Small intestine (tissue), 7 donors: ENCODE measurements at regions not wholly inside any gene's neighbourhood (a gene's known extent, or its start where the extent isn't known, plus 50 kb on each side); places are given as distances from the start of the nearest gene placed in this dataset.
"Not testable (repeated sequence)": the region's sequence is repeated elsewhere in the genome, so short reads cannot be mapped to it uniquely, and the experiment has no call there.

Source experiments
- DNase-seq, 2 donors: peaks; one replicate each; pipeline versions ENCODE4 v3.0.0 to v3.0.0-alpha.2; 2013
- FAIRE-seq: peaks from 2 replicates; lab custom pipeline; 2012; peaks lifted over from hg19 to GRCh38; lab: Jason Lieb, UNC
- H3K27ac ChIP-seq, 3 donors: one replicate each; pipeline ENCODE4 v1.5.1; 2013; ENCODE audit warnings: low read length in 2 of 3, mild to moderate bottlenecking in 2 of 3, control low read depth in 1 of 3, inconsistent platforms in 1 of 3, low read depth in 1 of 3, moderate library complexity in 1 of 3
- H3K27me3 ChIP-seq, 3 donors: one replicate each; pipeline ENCODE4 v1.6.1; 2013; ENCODE audit warnings: low read length in 3 of 3, inconsistent platforms in 1 of 3; ENCODE audit not compliant: control insufficient read depth in 3 of 3, insufficient read depth in 3 of 3
- H3K36me3 ChIP-seq, 3 donors: one replicate each; pipeline ENCODE4 v1.6.1; 2013; ENCODE audit warnings: low read length in 3 of 3, inconsistent platforms in 1 of 3, low read depth in 1 of 3, mild to moderate bottlenecking in 1 of 3, moderate library complexity in 1 of 3; ENCODE audit not compliant: control insufficient read depth in 3 of 3, insufficient read depth in 2 of 3
- H3K4me1 ChIP-seq, 3 donors: one replicate each; pipeline ENCODE4 v1.6.1; 2013; ENCODE audit warnings: low read length in 2 of 3, inconsistent platforms in 1 of 3, low read depth in 1 of 3, mild to moderate bottlenecking in 1 of 3, moderate library complexity in 1 of 3; ENCODE audit not compliant: control insufficient read depth in 3 of 3, insufficient read depth in 2 of 3
- H3K4me3 ChIP-seq, 3 donors: one replicate each; pipeline ENCODE4 v1.5.1; 2013; ENCODE audit warnings: low read length in 3 of 3, control low read depth in 1 of 3, inconsistent platforms in 1 of 3, low read depth in 1 of 3, mild to moderate bottlenecking in 1 of 3, moderate library complexity in 1 of 3
- H3K9me3 ChIP-seq, 2 donors: one replicate each; pipeline ENCODE4 v1.6.1; 2013; ENCODE audit warnings: low read depth in 1 of 2, low read length in 1 of 2; ENCODE audit not compliant: control insufficient read depth in 2 of 2, insufficient read depth in 1 of 2
- WGBS, 3 donors: extraction: QIAGEN DNeasy Blood & Tissue Kit; methylation state at CpG; one replicate each; pipeline ENCODE4 v1.1.7; 2013; 5-methylcytosine and 5-hydroxymethylcytosine counted together
- donor health status: healthy with polysubstance abuse.
- donor health status: control.
- donor health status: control.
- donor health status: Bipolar disorder and iron deficiency.
- donor health status: healthy.

- WGBS, 3 donors: 34 to 50% (median 48%) methylated on average over 9 of the region's 9 CpGs
- H3K9me3 ChIP-seq: no peaks in the 10 kb centered on the region
- no peak for DNase-seq
- H3K36me3 ChIP-seq: no peaks in the 10 kb centered on the region
- no peak overlapping the region for H3K27ac ChIP-seq
- no peak for FAIRE-seq
- no peak overlapping the region for H3K4me3 ChIP-seq
- H3K4me1 ChIP-seq: no peaks in the 10 kb centered on the region
- H3K27me3 ChIP-seq: peaks cover 0 to 5% (median 0%) of the 10 kb centered on the region in 3 donors
Observed at GRCh38 chr1:4133939-4134321, 233.9 kb upstream of the C1orf174 start.

- not testable (repeated sequence) for FAIRE-seq, H3K27ac ChIP-seq, DNase-seq, H3K36me3 ChIP-seq, H3K4me1 ChIP-seq, H3K4me3 ChIP-seq, H3K9me3 ChIP-seq, H3K27me3 ChIP-seq
Observed at GRCh38 chr1:4135853-4136252, 235.8 kb upstream of the C1orf174 start.

GRCh38 chr1:4137621-4138415 lies 237.7 kb upstream of the C1orf174 start:
- no peak overlapping the region for H3K27ac ChIP-seq
- H3K36me3 ChIP-seq: no peaks in the 10 kb centered on the region
- FAIRE-seq (no peak), DNase-seq (no peak)
- no peak overlapping the region for H3K4me3 ChIP-seq
- peaks cover 0 to 5% (median 0%) of the 10 kb centered on the region in 3 donors for H3K27me3 ChIP-seq
- H3K4me1 ChIP-seq: no peaks in the 10 kb centered on the region
- WGBS, 3 donors: 44 to 51% (median 46%) methylated on average over 14 of the region's 14 CpGs
- no peaks in the 10 kb centered on the region for H3K9me3 ChIP-seq

GRCh38 chr1:4139646-4140045 lies 239.6 kb upstream of the C1orf174 start:
- FAIRE-seq: no peak
- Histone ChIP-seq H3K36me3 (no peaks in the 10 kb centered on the region), H3K4me3 (no peak overlapping the region), H3K27me3 (peaks cover 0 to 2% (median 0%) of the 10 kb centered on the region in 3 donors), H3K9me3 (no peaks in the 10 kb centered on the region), H3K4me1 (no peaks in the 10 kb centered on the region), H3K27ac (no peak overlapping the region)
- WGBS, 3 donors: 88 to 91% (median 90%) methylated on average over 8 of the region's 8 CpGs
- no peak for DNase-seq

- Histone ChIP-seq H3K4me1 (no peaks in the 10 kb centered on the region), H3K9me3 (no peaks in the 10 kb centered on the region), H3K27me3 (peaks cover 0 to 2% (median 0%) of the 10 kb centered on the region in 3 donors), H3K4me3 (no peak overlapping the region), H3K36me3 (no peaks in the 10 kb centered on the region), H3K27ac (no peak overlapping the region)
- FAIRE-seq (no peak), DNase-seq (no peak)
- WGBS, 3 donors: 74 to 85% (median 80%) methylated on average over 13 of the region's 13 CpGs
Observed at GRCh38 chr1:4140241-4140640, 240.2 kb upstream of the C1orf174 start.

GRCh38 chr1:4140821-4141220 lies 240.7 kb upstream of the C1orf174 start:
- no peaks in the 10 kb centered on the region for H3K36me3 ChIP-seq
- peaks cover 0 to 2% (median 0%) of the 10 kb centered on the region in 3 donors for H3K27me3 ChIP-seq
- DNase-seq (no peak), FAIRE-seq (no peak)
- H3K27ac ChIP-seq: no peak overlapping the region
- H3K4me1 ChIP-seq: no peaks in the 10 kb centered on the region
- 64 to 80% (median 77%) methylated on average over 5 to 9 of the region's 9 CpGs for WGBS, 3 donors
- H3K9me3 ChIP-seq: no peaks in the 10 kb centered on the region
- no peak overlapping the region for H3K4me3 ChIP-seq

GRCh38 chr1:4144349-4144971 lies 244.4 kb upstream of the C1orf174 start:
- Histone ChIP-seq H3K27ac (no peak overlapping the region), H3K27me3 (no peaks in the 10 kb centered on the region), H3K4me3 (no peak overlapping the region), H3K36me3 (no peaks in the 10 kb centered on the region), H3K9me3 (no peaks in the 10 kb centered on the region), H3K4me1 (no peaks in the 10 kb centered on the region)
- DNase-seq (no peak), FAIRE-seq (no peak)
- 85 to 95% (median 94%) methylated on average over 6 of the region's 6 CpGs for WGBS, 3 donors

GRCh38 chr1:4146101-4146500 lies 246.0 kb upstream of the C1orf174 start:
- 77 to 83% (median 82%) methylated on average over 7 of the region's 7 CpGs for WGBS, 3 donors
- no peaks in the 10 kb centered on the region for H3K9me3 ChIP-seq
- FAIRE-seq: no peak

More at GRCh38 chr1:4146101-4146500, 246.0 kb upstream of the C1orf174 start:
- no peak for DNase-seq
- no peak overlapping the region for H3K4me3 ChIP-seq
- H3K4me1 ChIP-seq: no peaks in the 10 kb centered on the region
- H3K27ac ChIP-seq: no peak overlapping the region
- H3K36me3 ChIP-seq: no peaks in the 10 kb centered on the region
- H3K27me3 ChIP-seq: no peaks in the 10 kb centered on the region
